HG03460 (cell line): ENCODE measurements at regions not wholly inside any gene's neighbourhood (a gene's known extent, or its start where the extent isn't known, plus 50 kb on each side); places are given as distances from the start of the nearest gene placed in this dataset.

Experiments
- ATAC-seq: cut with Tn5 transposase; IDR thresholded peaks from one replicate; pipeline ENCODE4 v1.9.1; 2021; ENCODE audit not compliant: unreplicated experiment

- no peak for ATAC-seq
These were observed 621.0 kb downstream of the CCER1 start for GRCh38 chr12:90333939-90334338.

GRCh38 chr12:90333424-90333823 is 621.6 kb downstream of the CCER1 start:
- ATAC-seq, result no peak

- no peak for ATAC-seq
These were observed 623.2 kb downstream of the CCER1 start for GRCh38 chr12:90331821-90332220.

- no peak for ATAC-seq
These were observed 622.6 kb upstream of the ATP2B1 start for GRCh38 chr12:90331262-90331661.

- no peak for ATAC-seq
These were observed 619.4 kb upstream of the ATP2B1 start for GRCh38 chr12:90327793-90328743.

- ATAC-seq, result no peak
These were observed 614.6 kb upstream of the ATP2B1 start for GRCh38 chr12:90323217-90323616.

GRCh38 chr12:90322006-90322405 is 613.4 kb upstream of the ATP2B1 start:
- ATAC-seq, result no peak

GRCh38 chr12:90321369-90321768 is 612.7 kb upstream of the ATP2B1 start:
- ATAC-seq, result no peak

GRCh38 chr12:90311561-90311960 is 602.9 kb upstream of the ATP2B1 start:
- ATAC-seq, result no peak

GRCh38 chr12:90305379-90305778 is 596.7 kb upstream of the ATP2B1 start:
- ATAC-seq, result no peak

GRCh38 chr12:90304231-90304630 is 595.6 kb upstream of the ATP2B1 start:
- no peak for ATAC-seq

GRCh38 chr12:90303771-90304170 is 595.1 kb upstream of the ATP2B1 start:
- ATAC-seq, result no peak

GRCh38 chr12:90301561-90302133 is 593.0 kb upstream of the ATP2B1 start:
- no peak for ATAC-seq

GRCh38 chr12:90301095-90301494 is 592.5 kb upstream of the ATP2B1 start:
- no peak for ATAC-seq

GRCh38 chr12:90299666-90300065 is 591.0 kb upstream of the ATP2B1 start:
- no peak for ATAC-seq

GRCh38 chr12:90299121-90299520 is 590.5 kb upstream of the ATP2B1 start:
- ATAC-seq, result peak; percentile 99

- ATAC-seq, result no peak
These were observed 589.8 kb upstream of the ATP2B1 start for GRCh38 chr12:90298289-90298948.

- ATAC-seq, result no peak
These were observed 587.2 kb upstream of the ATP2B1 start for GRCh38 chr12:90295858-90296257.

- no peak for ATAC-seq
These were observed 583.5 kb upstream of the ATP2B1 start for GRCh38 chr12:90292183-90292582.

- no peak for ATAC-seq
These were observed 582.6 kb upstream of the ATP2B1 start for GRCh38 chr12:90290980-90291975.

GRCh38 chr12:90287585-90287984 is 578.9 kb upstream of the ATP2B1 start:
- ATAC-seq, result no peak
